Progenitor cell of endocrine pancreas (in vitro differentiated cells): ENCODE measurements at regions not wholly inside any gene's neighbourhood (a gene's known extent, or its start where the extent isn't known, plus 50 kb on each side); places are given as distances from the start of the nearest gene placed in this dataset.

Source experiments
- DNase-seq: peaks from one replicate; pipeline ENCODE4 v3.0.0; 2021; ENCODE audit warnings: low spot score; ENCODE audit not compliant: unreplicated experiment
- H3K27ac Mint-ChIP-seq: 2 replicates; pipeline ENCODE4 v1.8.0; 2021; ENCODE audit warnings: mild to moderate bottlenecking, moderate library complexity, mixed read lengths
- H3K27me3 Mint-ChIP-seq: 2 replicates; pipeline ENCODE4 v1.8.0; 2021; ENCODE audit warnings: mixed read lengths
- H3K36me3 Mint-ChIP-seq: 2 replicates; pipeline ENCODE4 v1.8.0; 2022; ENCODE audit warnings: mixed read lengths; ENCODE audit not compliant: insufficient read depth
- H3K4me1 Mint-ChIP-seq: 2 replicates; pipeline ENCODE4 v1.8.0; 2021; ENCODE audit warnings: low read depth, mixed read lengths
- H3K4me3 Mint-ChIP-seq: 2 replicates; pipeline ENCODE4 v1.8.0; 2021; ENCODE audit warnings: low read depth, mild to moderate bottlenecking, moderate library complexity, mixed read lengths
- H3K9me3 Mint-ChIP-seq: 2 replicates; pipeline ENCODE4 v1.8.0; 2021; ENCODE audit warnings: low read depth, mixed read lengths
- CTCF ChIP-seq: fragments of 200-600 bp; sonication (generic); IDR thresholded peaks from one replicate; pipeline ENCODE4 v1.5.0; 2021; ENCODE audit warnings: antibody characterized with exemption, mild to moderate bottlenecking; ENCODE audit not compliant: unreplicated experiment

- Mint-ChIP-seq H3K4me1 (peaks cover 1% of the 10 kb centered on the region), H3K27me3 (no peaks in the 10 kb centered on the region), H3K9me3 (peaks cover 13% of the 10 kb centered on the region), H3K36me3 (no peaks in the 10 kb centered on the region), H3K4me3 (no peak overlapping the region), H3K27ac (no peak overlapping the region)
- TF ChIP-seq CTCF, result no peak
- DNase-seq, result no peak
These were observed 346.2 kb upstream of the SNX7 start for GRCh38 chr1:98315309-98315708.

GRCh38 chr1:98314601-98315000 lies 346.9 kb upstream of the SNX7 start:
- H3K4me3 Mint-ChIP-seq, result no peak overlapping the region
- no peak overlapping the region for H3K27ac Mint-ChIP-seq
- H3K9me3 Mint-ChIP-seq, result peaks cover 13% of the 10 kb centered on the region
- H3K27me3 Mint-ChIP-seq, result no peaks in the 10 kb centered on the region
- peaks cover 1% of the 10 kb centered on the region for H3K4me1 Mint-ChIP-seq
- no peak for DNase-seq
- TF ChIP-seq CTCF, result no peak
- H3K36me3 Mint-ChIP-seq, result no peaks in the 10 kb centered on the region

GRCh38 chr1:98306517-98307089 lies 354.9 kb upstream of the SNX7 start:
- H3K9me3 Mint-ChIP-seq, result peaks cover 6% of the 10 kb centered on the region
- no peaks in the 10 kb centered on the region for H3K27me3 Mint-ChIP-seq
- no peak for DNase-seq
- H3K4me1 Mint-ChIP-seq, result peaks cover 2% of the 10 kb centered on the region
- no peak for TF ChIP-seq CTCF
- no peak overlapping the region for H3K27ac Mint-ChIP-seq
- no peaks in the 10 kb centered on the region for H3K36me3 Mint-ChIP-seq
- no peak overlapping the region for H3K4me3 Mint-ChIP-seq

- no peaks in the 10 kb centered on the region for H3K36me3 Mint-ChIP-seq
- no peak overlapping the region for H3K27ac Mint-ChIP-seq
- no peak for TF ChIP-seq CTCF
- peaks cover 6% of the 10 kb centered on the region for H3K9me3 Mint-ChIP-seq
- no peaks in the 10 kb centered on the region for H3K27me3 Mint-ChIP-seq
- no peak overlapping the region for H3K4me3 Mint-ChIP-seq
- H3K4me1 Mint-ChIP-seq, result peaks cover 2% of the 10 kb centered on the region
- DNase-seq, result no peak
These were observed 356.2 kb upstream of the SNX7 start for GRCh38 chr1:98305362-98305761.

GRCh38 chr1:98304888-98305287 lies 356.6 kb upstream of the SNX7 start:
- Mint-ChIP-seq H3K36me3 (no peaks in the 10 kb centered on the region), H3K27ac (no peak overlapping the region)
- DNase-seq, result no peak

More at GRCh38 chr1:98304888-98305287, 356.6 kb upstream of the SNX7 start:
- H3K27me3 Mint-ChIP-seq, result no peaks in the 10 kb centered on the region
- peaks cover 6% of the 10 kb centered on the region for H3K9me3 Mint-ChIP-seq
- H3K4me1 Mint-ChIP-seq, result peaks cover 4% of the 10 kb centered on the region
- TF ChIP-seq CTCF, result no peak
- no peak overlapping the region for H3K4me3 Mint-ChIP-seq
